ENCODE measurements at regions not wholly inside any gene's neighbourhood (a gene's known extent, or its start where the extent isn't known, plus 50 kb on each side); places are given as distances from the start of the nearest gene placed in this dataset.

DNA sequence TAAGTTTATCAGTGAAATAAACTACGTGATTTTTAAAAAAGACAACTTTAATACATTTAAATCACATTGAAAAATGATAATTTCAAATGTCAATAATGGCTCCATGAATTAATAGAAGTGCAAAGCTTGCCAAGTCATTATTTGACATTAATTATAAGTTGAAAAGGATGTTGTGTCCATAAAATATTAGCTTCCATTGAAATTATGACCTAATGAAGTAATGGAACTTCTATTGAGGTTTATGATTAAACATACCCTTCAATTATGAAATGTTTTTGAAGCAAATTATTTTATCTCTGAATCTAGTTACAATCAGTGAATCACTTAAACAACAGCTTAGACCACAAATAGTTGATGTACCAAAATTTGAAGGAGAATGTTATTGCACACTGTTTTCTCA lies 144.2 kb downstream of the SLITRK6 start:
- Histone ChIP-seq H2AFZ (ENCODE audit: low read depth, low read length) (no peak overlapping the region), H3K36me3 (ENCODE audit: insufficient read depth, low read length) (no peaks in the 10 kb centered on the region), H4K20me1 (ENCODE audit: insufficient read depth, low read length) (no peaks in the 10 kb centered on the region), H3K4me2 (ENCODE audit: low read length) (no peak overlapping the region), H3K79me2 (ENCODE audit: insufficient read depth, low read length) (no peaks in the 10 kb centered on the region), H3K27ac (ENCODE audit: low read depth, low read length) (no peak overlapping the region), H3K4me1 (ENCODE audit: insufficient read depth, low read length) (no peaks in the 10 kb centered on the region), H3K9ac (ENCODE audit: low read length) (no peak overlapping the region), H3K9me3 (ENCODE audit: insufficient read depth, low read depth, low read length) (no peaks in the 10 kb centered on the region), H3K4me3 (ENCODE audit: insufficient read depth, low read depth, low read length) (no peak overlapping the region), H3K27me3 (ENCODE audit: insufficient read depth, low read length) (no peaks in the 10 kb centered on the region)
- Mint-ChIP-seq H3K4me1 (ENCODE audit: low read depth, unreplicated experiment) (peaks cover 10% of the 10 kb centered on the region), H3K27ac (ENCODE audit: unreplicated experiment) (no peak overlapping the region), H3K4me3 (ENCODE audit: unreplicated experiment) (no peak overlapping the region), H3K36me3 (ENCODE audit: low read depth, unreplicated experiment) (no peaks in the 10 kb centered on the region), H3K27me3 (ENCODE audit: low read depth, unreplicated experiment) (no peaks in the 10 kb centered on the region), H3K9me3 (ENCODE audit: unreplicated experiment) (no peaks in the 10 kb centered on the region)
- TF ChIP-seq, protein P1, sequence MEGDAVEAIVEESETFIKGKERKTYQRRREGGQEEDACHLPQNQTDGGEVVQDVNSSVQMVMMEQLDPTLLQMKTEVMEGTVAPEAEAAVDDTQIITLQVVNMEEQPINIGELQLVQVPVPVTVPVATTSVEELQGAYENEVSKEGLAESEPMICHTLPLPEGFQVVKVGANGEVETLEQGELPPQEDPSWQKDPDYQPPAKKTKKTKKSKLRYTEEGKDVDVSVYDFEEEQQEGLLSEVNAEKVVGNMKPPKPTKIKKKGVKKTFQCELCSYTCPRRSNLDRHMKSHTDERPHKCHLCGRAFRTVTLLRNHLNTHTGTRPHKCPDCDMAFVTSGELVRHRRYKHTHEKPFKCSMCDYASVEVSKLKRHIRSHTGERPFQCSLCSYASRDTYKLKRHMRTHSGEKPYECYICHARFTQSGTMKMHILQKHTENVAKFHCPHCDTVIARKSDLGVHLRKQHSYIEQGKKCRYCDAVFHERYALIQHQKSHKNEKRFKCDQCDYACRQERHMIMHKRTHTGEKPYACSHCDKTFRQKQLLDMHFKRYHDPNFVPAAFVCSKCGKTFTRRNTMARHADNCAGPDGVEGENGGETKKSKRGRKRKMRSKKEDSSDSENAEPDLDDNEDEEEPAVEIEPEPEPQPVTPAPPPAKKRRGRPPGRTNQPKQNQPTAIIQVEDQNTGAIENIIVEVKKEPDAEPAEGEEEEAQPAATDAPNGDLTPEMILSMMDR (IDR thresholded peaks at IDR 0.05; ENCODE audit: insufficient read depth, low read depth, low read length): no peak
- FAIRE-seq (no peak), DNase-seq (ENCODE audit: low read depth) (no peak)

DNA sequence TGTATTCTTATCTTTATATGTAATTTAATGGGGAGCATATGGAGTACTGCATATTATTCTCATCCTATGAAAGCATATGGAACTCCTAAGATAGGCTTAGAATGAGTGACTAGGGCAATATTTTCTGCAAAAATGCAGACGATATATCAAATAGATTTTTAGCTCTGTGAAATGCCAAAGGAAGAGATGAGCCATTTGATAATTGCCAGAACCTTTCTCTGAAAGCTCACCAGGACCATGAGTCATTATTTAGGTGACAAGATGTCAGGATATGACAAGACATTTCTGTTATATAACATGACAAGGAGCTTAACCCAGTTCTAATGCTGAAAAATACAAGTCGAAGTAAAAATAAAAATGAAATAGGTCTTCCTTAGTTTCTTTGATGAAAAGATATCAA lies 145.0 kb downstream of the SLITRK6 start:
- no peaks in the 10 kb centered on the region for H3K36me3 Mint-ChIP-seq (ENCODE audit: low read depth, unreplicated experiment)
- no peak overlapping the region for H3K4me2 ChIP-seq (ENCODE audit: low read length)
- no peak overlapping the region for H3K4me3 ChIP-seq (ENCODE audit: insufficient read depth, low read depth, low read length)
- H4K20me1 ChIP-seq (ENCODE audit: insufficient read depth, low read length): no peaks in the 10 kb centered on the region
- no peaks in the 10 kb centered on the region for H3K27me3 ChIP-seq (ENCODE audit: insufficient read depth, low read length)
- H3K27me3 Mint-ChIP-seq (ENCODE audit: low read depth, unreplicated experiment): no peaks in the 10 kb centered on the region
- no peaks in the 10 kb centered on the region for H3K9me3 Mint-ChIP-seq (ENCODE audit: unreplicated experiment)
- no peak for DNase-seq (ENCODE audit: low read depth)
- no peak for FAIRE-seq
- no peak overlapping the region for H3K27ac ChIP-seq (ENCODE audit: low read depth, low read length)
- H3K79me2 ChIP-seq (ENCODE audit: insufficient read depth, low read length): no peaks in the 10 kb centered on the region
- H3K4me3 Mint-ChIP-seq (ENCODE audit: unreplicated experiment): no peak overlapping the region
- no peak overlapping the region for H2AFZ ChIP-seq (ENCODE audit: low read depth, low read length)
- H3K9me3 ChIP-seq (ENCODE audit: insufficient read depth, low read depth, low read length): no peaks in the 10 kb centered on the region
- peaks cover 10% of the 10 kb centered on the region for H3K4me1 Mint-ChIP-seq (ENCODE audit: low read depth, unreplicated experiment)
- no peak overlapping the region for H3K9ac ChIP-seq (ENCODE audit: low read length)
- H3K36me3 ChIP-seq (ENCODE audit: insufficient read depth, low read length): no peaks in the 10 kb centered on the region
- TF ChIP-seq, protein P1 (IDR thresholded peaks at IDR 0.05; ENCODE audit: insufficient read depth, low read depth, low read length): no peak
- TF ChIP-seq EZH2 (IDR thresholded peaks at IDR 0.05; ENCODE audit: insufficient read depth, low read length): no peak
- no peaks in the 10 kb centered on the region for H3K4me1 ChIP-seq (ENCODE audit: insufficient read depth, low read length)
- H3K27ac Mint-ChIP-seq (ENCODE audit: unreplicated experiment): no peak overlapping the region

DNA sequence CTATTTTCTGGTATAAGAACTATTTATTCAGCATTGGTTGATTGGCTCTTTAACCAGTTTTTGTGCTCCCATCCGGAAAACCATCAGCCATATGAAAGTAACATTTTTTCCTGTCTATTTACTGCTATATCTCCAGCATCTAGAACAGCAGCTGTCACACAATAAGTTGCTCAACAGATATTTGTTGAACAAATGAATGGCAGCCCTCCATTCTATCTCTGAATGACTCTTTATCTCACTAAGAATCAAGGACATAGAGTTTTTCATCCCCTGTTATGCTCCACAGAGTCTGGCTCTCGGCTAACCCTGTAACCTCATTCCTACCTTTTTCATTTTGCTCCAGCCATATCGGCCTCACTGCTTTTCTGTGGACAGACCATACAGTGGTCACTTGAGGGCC lies 145.5 kb downstream of the SLITRK6 start:
- no peaks in the 10 kb centered on the region for H3K4me1 ChIP-seq (ENCODE audit: insufficient read depth, low read length)
- FAIRE-seq: no peak
- H3K9me3 ChIP-seq (ENCODE audit: insufficient read depth, low read depth, low read length): no peaks in the 10 kb centered on the region
- H3K36me3 ChIP-seq (ENCODE audit: insufficient read depth, low read length): no peaks in the 10 kb centered on the region
- H3K4me3 ChIP-seq (ENCODE audit: insufficient read depth, low read depth, low read length): no peak overlapping the region
- H3K27ac ChIP-seq (ENCODE audit: low read depth, low read length): no peak overlapping the region
- H3K9me3 Mint-ChIP-seq (ENCODE audit: unreplicated experiment): no peaks in the 10 kb centered on the region
- no peak for DNase-seq (ENCODE audit: low read depth)
- H3K79me2 ChIP-seq (ENCODE audit: insufficient read depth, low read length): no peaks in the 10 kb centered on the region
- no peak overlapping the region for H3K4me2 ChIP-seq (ENCODE audit: low read length)
- no peak overlapping the region for H3K27ac Mint-ChIP-seq (ENCODE audit: unreplicated experiment)
- H3K27me3 Mint-ChIP-seq (ENCODE audit: low read depth, unreplicated experiment): no peaks in the 10 kb centered on the region
- H3K36me3 Mint-ChIP-seq (ENCODE audit: low read depth, unreplicated experiment): no peaks in the 10 kb centered on the region
- H3K4me3 Mint-ChIP-seq (ENCODE audit: unreplicated experiment): no peak overlapping the region
- H2AFZ ChIP-seq (ENCODE audit: low read depth, low read length): no peak overlapping the region
- H3K27me3 ChIP-seq (ENCODE audit: insufficient read depth, low read length): no peaks in the 10 kb centered on the region
- H3K4me1 Mint-ChIP-seq (ENCODE audit: low read depth, unreplicated experiment): peaks cover 10% of the 10 kb centered on the region
- no peak for TF ChIP-seq EZH2 (IDR thresholded peaks at IDR 0.05; ENCODE audit: insufficient read depth, low read length)
- TF ChIP-seq, protein P1 (IDR thresholded peaks at IDR 0.05; ENCODE audit: insufficient read depth, low read depth, low read length): no peak
- no peaks in the 10 kb centered on the region for H4K20me1 ChIP-seq (ENCODE audit: insufficient read depth, low read length)
- no peak overlapping the region for H3K9ac ChIP-seq (ENCODE audit: low read length)

Data from astrocyte (in vitro differentiated cells and primary cell).